GM10266 (cell line): ENCODE measurements at regions not wholly inside any gene's neighbourhood (a gene's known extent, or its start where the extent isn't known, plus 50 kb on each side); places are given as distances from the start of the nearest gene placed in this dataset.

Source experiments
- DNase-seq: peaks from one replicate; pipeline ENCODE4 v3.0.0; 2012; ENCODE audit errors: extremely low spot score
- TF ChIP-seq, protein P1 (sequence below): IDR thresholded peaks from 2 replicates; pipeline ENCODE4 v1.5.1; 2012; ENCODE audit warnings: mild to moderate bottlenecking, low read depth; ENCODE audit not compliant: control insufficient read depth, insufficient read depth; ENCODE audit errors: missing control alignments

DNA sequence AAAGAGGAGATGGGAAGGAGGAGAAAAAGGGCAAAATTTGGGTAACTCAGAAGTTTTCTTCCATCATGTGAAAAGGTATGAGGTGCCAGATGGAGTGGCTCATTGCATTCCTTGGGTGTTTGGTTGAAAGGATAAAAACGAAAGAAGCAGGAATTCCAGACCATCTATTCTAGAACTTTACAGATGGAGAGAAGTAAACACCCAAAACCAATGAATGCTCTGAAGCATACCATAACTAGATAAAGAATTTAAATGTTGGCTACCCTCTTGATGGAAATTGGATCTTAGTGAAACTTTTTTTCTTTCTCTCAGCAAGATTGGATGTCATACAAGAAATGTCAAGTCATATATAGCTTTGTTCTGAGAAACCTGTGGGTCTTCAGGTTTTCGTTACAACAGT lies 175.6 kb upstream of the FAR2 start:
- TF ChIP-seq, protein P1, sequence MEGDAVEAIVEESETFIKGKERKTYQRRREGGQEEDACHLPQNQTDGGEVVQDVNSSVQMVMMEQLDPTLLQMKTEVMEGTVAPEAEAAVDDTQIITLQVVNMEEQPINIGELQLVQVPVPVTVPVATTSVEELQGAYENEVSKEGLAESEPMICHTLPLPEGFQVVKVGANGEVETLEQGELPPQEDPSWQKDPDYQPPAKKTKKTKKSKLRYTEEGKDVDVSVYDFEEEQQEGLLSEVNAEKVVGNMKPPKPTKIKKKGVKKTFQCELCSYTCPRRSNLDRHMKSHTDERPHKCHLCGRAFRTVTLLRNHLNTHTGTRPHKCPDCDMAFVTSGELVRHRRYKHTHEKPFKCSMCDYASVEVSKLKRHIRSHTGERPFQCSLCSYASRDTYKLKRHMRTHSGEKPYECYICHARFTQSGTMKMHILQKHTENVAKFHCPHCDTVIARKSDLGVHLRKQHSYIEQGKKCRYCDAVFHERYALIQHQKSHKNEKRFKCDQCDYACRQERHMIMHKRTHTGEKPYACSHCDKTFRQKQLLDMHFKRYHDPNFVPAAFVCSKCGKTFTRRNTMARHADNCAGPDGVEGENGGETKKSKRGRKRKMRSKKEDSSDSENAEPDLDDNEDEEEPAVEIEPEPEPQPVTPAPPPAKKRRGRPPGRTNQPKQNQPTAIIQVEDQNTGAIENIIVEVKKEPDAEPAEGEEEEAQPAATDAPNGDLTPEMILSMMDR, result no peak
- no peak for DNase-seq

DNA sequence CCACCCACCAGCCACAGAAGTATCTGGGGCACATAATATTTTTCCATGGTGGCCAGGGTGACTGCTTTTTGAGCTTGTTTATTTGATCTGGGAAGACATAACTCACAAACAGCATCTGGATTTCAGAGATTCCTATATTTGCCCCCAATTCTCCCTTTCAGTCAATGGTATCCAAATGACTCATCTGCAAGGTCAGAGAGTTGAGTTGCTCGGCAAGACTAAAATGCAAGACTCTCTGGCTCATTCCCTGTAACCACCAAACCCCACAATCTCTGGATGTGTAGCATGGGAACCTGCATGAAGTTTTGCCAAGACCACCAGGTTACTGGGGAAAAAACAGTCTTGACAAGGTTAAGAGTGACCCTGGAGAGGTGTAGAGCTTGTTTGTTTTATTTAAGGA lies 174.9 kb upstream of the FAR2 start:
- TF ChIP-seq, protein P1, result no peak
- no peak for DNase-seq

DNA sequence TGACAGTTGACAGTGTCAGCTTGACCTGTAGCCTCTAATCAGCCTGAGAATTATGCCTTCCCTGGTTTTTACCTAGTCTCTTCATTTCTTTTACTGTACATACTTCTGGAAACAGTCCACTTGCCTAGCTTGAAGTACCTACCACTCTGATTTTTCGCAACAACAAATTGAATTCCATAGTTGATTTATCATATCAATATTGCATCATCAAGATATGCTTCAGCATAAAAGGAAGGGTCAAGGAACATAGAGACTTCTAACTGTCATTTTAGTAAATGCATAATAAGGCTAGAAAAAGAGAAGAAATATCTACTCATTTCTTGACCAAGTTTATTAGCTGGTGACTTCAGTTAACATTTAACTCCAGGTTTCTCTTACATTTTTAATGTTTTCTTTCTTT lies 174.2 kb upstream of the FAR2 start:
- no peak for DNase-seq
- TF ChIP-seq, protein P1, result no peak

DNA sequence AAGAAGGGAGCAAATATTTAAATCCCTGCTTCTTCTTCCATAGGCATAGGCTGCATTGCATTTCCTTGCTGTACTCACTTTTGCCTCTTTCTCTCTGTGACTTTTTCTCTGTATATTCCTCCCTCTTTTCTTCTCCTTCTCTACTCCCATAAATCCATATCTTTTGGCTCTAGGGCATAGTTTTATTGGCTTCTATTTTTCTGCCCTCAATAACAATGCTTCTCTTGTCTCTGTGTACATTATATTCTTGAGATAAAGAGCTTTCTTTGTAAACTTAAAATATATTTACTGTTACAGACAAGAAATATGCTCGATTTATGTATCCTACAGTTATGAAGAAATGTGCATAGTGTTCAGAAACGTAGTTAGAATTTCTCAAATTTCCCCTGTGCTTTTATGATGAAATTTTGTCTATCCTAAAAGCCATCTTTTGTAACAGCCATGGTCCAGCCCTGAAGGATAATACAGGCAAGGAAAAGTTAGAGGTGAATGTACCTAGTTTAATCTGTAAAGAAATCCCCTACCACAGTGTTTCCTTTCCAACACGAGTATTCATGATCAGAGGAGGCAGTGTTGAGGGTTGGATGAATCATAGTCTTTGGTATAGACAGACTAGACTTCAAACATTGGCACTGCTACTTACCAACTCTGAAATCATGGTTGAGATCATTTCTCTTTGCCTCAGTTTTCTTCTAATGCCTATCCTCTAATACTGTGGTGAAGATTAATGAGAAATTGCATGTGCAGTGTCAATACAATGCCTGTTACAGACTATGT lies 173.3 kb upstream of the FAR2 start:
- TF ChIP-seq, protein P1, result no peak
- no peak for DNase-seq

DNA sequence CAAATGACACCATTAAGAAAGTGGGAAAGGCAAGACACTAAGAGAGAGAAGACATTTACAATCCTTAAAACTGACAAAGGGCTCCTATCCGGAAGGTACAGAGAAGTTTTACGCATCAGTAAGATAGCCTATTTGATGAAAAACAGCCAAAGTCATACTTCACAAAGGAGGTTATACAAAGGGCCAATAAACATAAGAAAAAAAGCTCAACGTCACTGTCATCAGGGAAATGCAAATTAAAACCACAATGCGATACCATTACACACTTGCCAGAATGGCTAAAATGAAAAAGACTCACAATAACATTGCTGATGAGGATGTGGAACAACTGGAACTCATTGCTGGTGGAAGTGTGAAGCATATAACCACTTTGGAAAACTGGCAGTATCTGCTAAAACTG lies 168.6 kb upstream of the FAR2 start:
- no peak for DNase-seq
- TF ChIP-seq, protein P1, result no peak

DNA sequence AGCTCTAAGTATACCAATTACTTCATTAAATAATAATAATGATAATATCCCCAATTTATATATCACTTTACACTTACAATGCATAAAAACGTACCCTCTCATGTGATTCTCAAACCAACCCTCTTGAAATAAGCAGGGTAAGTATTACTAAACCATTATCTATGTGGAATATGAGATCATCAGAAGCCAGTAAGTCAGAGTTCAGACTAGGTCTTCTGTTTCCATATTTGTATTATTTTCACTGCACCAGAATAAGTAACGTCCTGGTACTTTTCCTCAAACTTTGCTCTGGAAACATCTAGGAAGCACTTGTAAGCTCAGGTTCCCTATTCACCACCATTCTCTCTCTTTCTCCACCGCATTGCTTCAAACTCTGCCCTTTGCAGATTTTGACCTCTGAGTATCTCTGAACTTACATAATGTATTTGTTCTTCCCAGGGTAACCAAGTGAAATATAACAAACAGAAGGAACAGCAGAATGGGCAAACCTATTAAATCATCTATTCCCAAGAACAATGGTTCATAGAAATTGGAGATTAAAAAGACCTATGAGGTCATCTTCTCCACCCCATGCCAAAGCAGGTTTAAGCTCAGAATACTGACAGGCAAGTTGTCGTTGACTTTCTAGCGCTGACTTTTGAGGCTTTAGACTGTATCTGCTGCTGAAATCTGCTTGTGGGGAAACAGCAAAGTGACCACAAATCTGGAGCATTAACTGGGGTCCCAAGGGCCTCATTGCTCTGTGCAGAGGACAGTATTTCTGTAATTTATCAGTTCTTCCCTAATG lies 161.3 kb upstream of the FAR2 start:
- TF ChIP-seq, protein P1, result no peak
- no peak for DNase-seq

DNA sequence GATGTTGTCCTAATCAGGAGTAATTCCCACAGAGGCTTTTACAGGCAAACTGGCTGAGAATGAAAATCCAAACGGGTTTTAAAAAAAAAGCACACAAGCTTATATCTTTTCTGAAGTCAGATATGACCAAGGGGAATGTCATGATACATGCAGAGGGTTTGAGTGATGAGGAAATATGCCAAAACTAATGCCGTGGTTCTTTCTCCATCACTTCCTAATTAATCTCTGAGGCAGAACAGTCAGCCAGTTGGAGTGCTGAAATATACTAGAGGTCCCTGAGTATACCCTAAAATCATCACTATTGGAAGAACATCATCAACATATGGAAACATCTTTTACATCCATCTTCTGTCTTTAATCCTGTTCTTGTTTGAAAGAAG lies 160.8 kb upstream of the FAR2 start:
- no peak for DNase-seq
- TF ChIP-seq, protein P1, result no peak
